Testis (tissue), 2 donors: ENCODE measurements at regions not wholly inside any gene's neighbourhood (a gene's known extent, or its start where the extent isn't known, plus 50 kb on each side); places are given as distances from the start of the nearest gene placed in this dataset.

Experiments
- CTCF ChIP-seq, 3 experiments: fragments of 450-650 bp in 2 of 3; fragments of 200-600 bp in 1 of 3; sonication (generic) in 1 of 3; IDR thresholded peaks; one replicate each; pipeline ENCODE4 v1.5.1; 2016 to 2019; ENCODE audit warnings: antibody characterized with exemption in 3 of 3, mild to moderate bottlenecking in 2 of 3, moderate library complexity in 1 of 3
- POLR2A ChIP-seq: fragments of 450-650 bp; IDR thresholded peaks from one replicate; pipeline ENCODE4 v1.6.1; 2017; ENCODE audit warnings: antibody characterized with exemption, mild to moderate bottlenecking, moderate library complexity

GRCh38 chr13:86510792-86511191 is 711.6 kb upstream of the SLITRK6 start:
- TF ChIP-seq CTCF (IDR thresholded peaks at IDR 0.05), result no peak
- TF ChIP-seq POLR2A, result no peak
